ENCODE measurements at regions not wholly inside any gene's neighbourhood (a gene's known extent, or its start where the extent isn't known, plus 50 kb on each side); places are given as distances from the start of the nearest gene placed in this dataset.

DNA sequence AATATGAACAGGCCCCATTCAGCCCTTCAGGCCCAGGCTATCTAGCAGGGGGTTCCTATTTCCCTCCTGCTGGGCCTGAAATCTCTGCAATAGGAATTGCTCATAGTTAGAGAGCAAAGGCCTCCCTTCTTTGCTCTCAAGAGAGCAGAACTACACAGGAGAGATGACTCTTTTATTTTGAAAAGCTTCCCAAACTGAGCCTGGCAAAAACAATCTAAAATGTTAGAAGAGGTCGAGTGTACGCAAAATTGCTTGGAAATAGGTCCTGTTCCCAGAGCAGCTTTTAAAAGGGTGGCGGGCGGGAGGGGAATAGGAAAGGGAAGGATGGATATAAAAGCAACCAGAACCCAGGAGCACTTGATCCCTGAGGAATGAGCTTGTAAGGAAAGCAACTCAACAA is 68.4 kb upstream of the APCDD1 start:
- TF ChIP-seq, protein P1, sequence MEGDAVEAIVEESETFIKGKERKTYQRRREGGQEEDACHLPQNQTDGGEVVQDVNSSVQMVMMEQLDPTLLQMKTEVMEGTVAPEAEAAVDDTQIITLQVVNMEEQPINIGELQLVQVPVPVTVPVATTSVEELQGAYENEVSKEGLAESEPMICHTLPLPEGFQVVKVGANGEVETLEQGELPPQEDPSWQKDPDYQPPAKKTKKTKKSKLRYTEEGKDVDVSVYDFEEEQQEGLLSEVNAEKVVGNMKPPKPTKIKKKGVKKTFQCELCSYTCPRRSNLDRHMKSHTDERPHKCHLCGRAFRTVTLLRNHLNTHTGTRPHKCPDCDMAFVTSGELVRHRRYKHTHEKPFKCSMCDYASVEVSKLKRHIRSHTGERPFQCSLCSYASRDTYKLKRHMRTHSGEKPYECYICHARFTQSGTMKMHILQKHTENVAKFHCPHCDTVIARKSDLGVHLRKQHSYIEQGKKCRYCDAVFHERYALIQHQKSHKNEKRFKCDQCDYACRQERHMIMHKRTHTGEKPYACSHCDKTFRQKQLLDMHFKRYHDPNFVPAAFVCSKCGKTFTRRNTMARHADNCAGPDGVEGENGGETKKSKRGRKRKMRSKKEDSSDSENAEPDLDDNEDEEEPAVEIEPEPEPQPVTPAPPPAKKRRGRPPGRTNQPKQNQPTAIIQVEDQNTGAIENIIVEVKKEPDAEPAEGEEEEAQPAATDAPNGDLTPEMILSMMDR (IDR thresholded peaks at IDR 0.05): no peak
- TF ChIP-seq POLR2A (IDR thresholded peaks at IDR 0.05) (no peak), POLR2AphosphoS5 (IDR thresholded peaks at IDR 0.05) (no peak)

Data from prostate gland (tissue), 2 donors.